IgD-negative memory B cell (primary cell): ENCODE measurements at regions not wholly inside any gene's neighbourhood (a gene's known extent, or its start where the extent isn't known, plus 50 kb on each side); places are given as distances from the start of the nearest gene placed in this dataset.

Experiments
- H3K27ac Mint-ChIP-seq, 3 donors: one replicate each; pipeline ENCODE4 v1.8.0; 2020 to 2022; ENCODE audit warnings: mild to moderate bottlenecking in 3 of 3, mixed read lengths in 3 of 3, moderate library complexity in 1 of 3
- H3K27me3 Mint-ChIP-seq: one replicate; pipeline ENCODE4 v1.8.0; 2021; ENCODE audit warnings: mixed read lengths
- H3K36me3 Mint-ChIP-seq: one replicate; pipeline ENCODE4 v1.8.0; 2020; ENCODE audit warnings: mild to moderate bottlenecking, mixed read lengths
- H3K4me1 Mint-ChIP-seq, 3 donors: one replicate each; pipeline ENCODE4 v1.8.0; 2020 to 2022; ENCODE audit warnings: mixed read lengths in 3 of 3, mild to moderate bottlenecking in 1 of 3
- H3K4me3 Mint-ChIP-seq, 4 donors: one replicate each; pipeline ENCODE4 v1.8.0; 2020 to 2022; ENCODE audit warnings: mild to moderate bottlenecking in 4 of 4, mixed read lengths in 4 of 4, moderate library complexity in 3 of 4
- H3K9me3 Mint-ChIP-seq, 3 donors: one replicate each; pipeline ENCODE4 v1.8.0; 2020 to 2021; ENCODE audit warnings: mixed read lengths in 3 of 3, mild to moderate bottlenecking in 1 of 3

GRCh38 chr20:58131151-58131550, 97.3 kb downstream of the ANKRD60 start:
- H3K4me3 Mint-ChIP-seq = no peak overlapping the region
- H3K27ac Mint-ChIP-seq = no peak overlapping the region
- H3K4me1 Mint-ChIP-seq = peaks cover 0 to 1% (median 1%) of the 10 kb centered on the region in 3 donors
- peaks cover 39% of the 10 kb centered on the region for H3K27me3 Mint-ChIP-seq
- H3K9me3 Mint-ChIP-seq = peaks cover 3 to 8% (median 4%) of the 10 kb centered on the region in 3 donors
- H3K36me3 Mint-ChIP-seq = peaks cover 1% of the 10 kb centered on the region

- peaks cover 4 to 8% (median 8%) of the 10 kb centered on the region in 3 donors for H3K9me3 Mint-ChIP-seq
- H3K36me3 Mint-ChIP-seq = peaks cover 1% of the 10 kb centered on the region
- H3K27ac Mint-ChIP-seq = no peak overlapping the region
- peaks cover 35% of the 10 kb centered on the region for H3K27me3 Mint-ChIP-seq
- H3K4me3 Mint-ChIP-seq = no peak overlapping the region
- peaks cover 0 to 1% (median 1%) of the 10 kb centered on the region in 3 donors for H3K4me1 Mint-ChIP-seq
These were observed 97.9 kb downstream of the ANKRD60 start for GRCh38 chr20:58130581-58130980.

- H3K36me3 Mint-ChIP-seq = peaks cover 1% of the 10 kb centered on the region
- peaks cover 4 to 12% (median 8%) of the 10 kb centered on the region in 3 donors for H3K9me3 Mint-ChIP-seq
- peaks cover 0 to 1% (median 1%) of the 10 kb centered on the region in 3 donors for H3K4me1 Mint-ChIP-seq
- peaks cover 35% of the 10 kb centered on the region for H3K27me3 Mint-ChIP-seq
- H3K27ac Mint-ChIP-seq = no peak overlapping the region
- no peak overlapping the region for H3K4me3 Mint-ChIP-seq
These were observed 98.3 kb downstream of the ANKRD60 start for GRCh38 chr20:58130156-58130555.

- Mint-ChIP-seq H3K27me3 (peaks cover 35% of the 10 kb centered on the region), H3K9me3 (peaks cover 4 to 16% (median 9%) of the 10 kb centered on the region in 3 donors)
These were observed 98.7 kb downstream of the ANKRD60 start for GRCh38 chr20:58129721-58130151.

GRCh38 chr20:58128635-58129625, 99.5 kb downstream of the ANKRD60 start:
- peaks cover 4 to 24% (median 11%) of the 10 kb centered on the region in 3 donors for H3K9me3 Mint-ChIP-seq
- H3K27me3 Mint-ChIP-seq = peaks cover 34% of the 10 kb centered on the region
- H3K27ac Mint-ChIP-seq = no peak overlapping the region
- H3K36me3 Mint-ChIP-seq = peaks cover 1% of the 10 kb centered on the region
- peak overlapping the region in 1 of 4 donors; percentile 61 for H3K4me3 Mint-ChIP-seq
- peaks cover 0 to 1% (median 0%) of the 10 kb centered on the region in 3 donors for H3K4me1 Mint-ChIP-seq

More at GRCh38 chr20:58129721-58130151, 98.7 kb downstream of the ANKRD60 start:
- Mint-ChIP-seq H3K4me3 (no peak overlapping the region), H3K4me1 (peaks cover 0 to 1% (median 0%) of the 10 kb centered on the region in 3 donors), H3K27ac (no peak overlapping the region), H3K36me3 (peaks cover 1% of the 10 kb centered on the region)

GRCh38 chr20:58127701-58128111, 100.7 kb downstream of the ANKRD60 start:
- Mint-ChIP-seq H3K27me3 (peaks cover 29% of the 10 kb centered on the region), H3K9me3 (peaks cover 5 to 30% (median 11%) of the 10 kb centered on the region in 3 donors), H3K36me3 (peaks cover 1% of the 10 kb centered on the region), H3K4me3 (no peak overlapping the region), H3K27ac (peak overlapping the region in 1 of 3 donors; percentile 53), H3K4me1 (peaks cover 0 to 1% (median 0%) of the 10 kb centered on the region in 3 donors)

- Mint-ChIP-seq H3K4me3 (no peak overlapping the region), H3K27me3 (peaks cover 17% of the 10 kb centered on the region), H3K9me3 (peaks cover 5 to 30% (median 11%) of the 10 kb centered on the region in 3 donors), H3K4me1 (no peaks in the 10 kb centered on the region), H3K27ac (no peak overlapping the region), H3K36me3 (peaks cover 1% of the 10 kb centered on the region)
These were observed 102.7 kb downstream of the ANKRD60 start for GRCh38 chr20:58125726-58126125.

- Mint-ChIP-seq H3K4me3 (peak overlapping the region in 1 of 4 donors; percentile 43), H3K9me3 (peaks cover 0 to 13% (median 4%) of the 10 kb centered on the region in 3 donors), H3K36me3 (no peaks in the 10 kb centered on the region), H3K27me3 (peaks cover 15% of the 10 kb centered on the region), H3K4me1 (no peaks in the 10 kb centered on the region), H3K27ac (no peak overlapping the region)
These were observed 110.5 kb downstream of the ANKRD60 start for GRCh38 chr20:58117944-58118343.

- Mint-ChIP-seq H3K4me3 (no peak overlapping the region), H3K27ac (no peak overlapping the region), H3K9me3 (peaks cover 0 to 13% (median 4%) of the 10 kb centered on the region in 3 donors), H3K4me1 (no peaks in the 10 kb centered on the region), H3K27me3 (peaks cover 15% of the 10 kb centered on the region), H3K36me3 (no peaks in the 10 kb centered on the region)
These were observed 111.9 kb downstream of the ANKRD60 start for GRCh38 chr20:58116505-58116904.

- Mint-ChIP-seq H3K36me3 (no peaks in the 10 kb centered on the region), H3K4me3 (no peak overlapping the region), H3K9me3 (peaks cover 3 to 17% (median 15%) of the 10 kb centered on the region in 3 donors), H3K4me1 (no peaks in the 10 kb centered on the region), H3K27me3 (peaks cover 18% of the 10 kb centered on the region), H3K27ac (no peak overlapping the region)
These were observed 114.7 kb downstream of the ANKRD60 start for GRCh38 chr20:58113716-58114115.

GRCh38 chr20:58112017-58112781, 116.3 kb downstream of the ANKRD60 start:
- peaks cover 14% of the 10 kb centered on the region for H3K27me3 Mint-ChIP-seq
- H3K9me3 Mint-ChIP-seq = peaks cover 3 to 16% (median 8%) of the 10 kb centered on the region in 3 donors
- H3K4me1 Mint-ChIP-seq = no peaks in the 10 kb centered on the region
- H3K27ac Mint-ChIP-seq = no peak overlapping the region
- no peak overlapping the region for H3K4me3 Mint-ChIP-seq
- no peaks in the 10 kb centered on the region for H3K36me3 Mint-ChIP-seq

- no peaks in the 10 kb centered on the region for H3K4me1 Mint-ChIP-seq
- no peaks in the 10 kb centered on the region for H3K36me3 Mint-ChIP-seq
- peaks cover 11% of the 10 kb centered on the region for H3K27me3 Mint-ChIP-seq
- peaks cover 3 to 21% (median 5%) of the 10 kb centered on the region in 3 donors for H3K9me3 Mint-ChIP-seq
- H3K27ac Mint-ChIP-seq = no peak overlapping the region
- no peak overlapping the region for H3K4me3 Mint-ChIP-seq
These were observed 117.0 kb downstream of the ANKRD60 start for GRCh38 chr20:58111310-58112016.

GRCh38 chr20:58109918-58110635, 118.4 kb downstream of the ANKRD60 start:
- Mint-ChIP-seq H3K27ac (no peak overlapping the region), H3K4me1 (no peaks in the 10 kb centered on the region), H3K36me3 (no peaks in the 10 kb centered on the region), H3K27me3 (peaks cover 9% of the 10 kb centered on the region), H3K4me3 (peak overlapping the region in 1 of 4 donors; percentile 61), H3K9me3 (peaks cover 6 to 23% (median 8%) of the 10 kb centered on the region in 3 donors)
